GM12878 (cell line): ENCODE measurements at regions not wholly inside any gene's neighbourhood (a gene's known extent, or its start where the extent isn't known, plus 50 kb on each side); places are given as distances from the start of the nearest gene placed in this dataset.

Experiments
- CEBPB ChIP-seq, 2 experiments: fragments of 150-350 bp in 1 of 2; IDR thresholded peaks; 2 replicates each; pipeline ENCODE4 v1.6.1; 2012 to 2014; ENCODE audit warnings: low read depth in 2 of 2, low read length in 2 of 2, borderline replicate concordance in 1 of 2, inconsistent platforms in 1 of 2
- CREB1 ChIP-seq: IDR thresholded peaks from 2 replicates; pipeline ENCODE4 v1.6.1; 2012; ENCODE audit warnings: low read depth, mild to moderate bottlenecking, inconsistent platforms
- CTCF ChIP-seq, 3 experiments: IDR thresholded peaks in 2 of 3; conservative IDR thresholded peaks in 1 of 3; 2 replicates each; pipeline ENCODE4 v1.5.1; 2011; ENCODE audit warnings: low read depth in 3 of 3, low read length in 3 of 3, mild to moderate bottlenecking in 3 of 3, control low read depth in 2 of 3, moderate library complexity in 2 of 3, inconsistent platforms in 1 of 3, mixed read lengths in 1 of 3; ENCODE audit not compliant: control insufficient read depth in 2 of 3, insufficient read depth in 1 of 3; ENCODE audit errors: extremely low read depth in 1 of 3
- EP300 ChIP-seq, 2 experiments: fragments of 150-350 bp in 1 of 2; IDR thresholded peaks; 2 replicates each; pipeline ENCODE4 v1.6.1; 2011 to 2012; ENCODE audit warnings: low read depth in 2 of 2, low read length in 2 of 2, borderline replicate concordance in 1 of 2, improper control_type of control experiment in 1 of 2, inconsistent platforms in 1 of 2; ENCODE audit not compliant: control insufficient read depth in 1 of 2
- GABPA ChIP-seq: IDR thresholded peaks from 2 replicates; pipeline ENCODE4 v1.6.1; 2014; ENCODE audit warnings: antibody characterized with exemption, low read depth, mild to moderate bottlenecking, inconsistent platforms
- NFYB ChIP-seq: IDR thresholded peaks from 2 replicates; pipeline ENCODE4 v1.6.1; 2011; ENCODE audit warnings: low read depth, mild to moderate bottlenecking, low read length, improper control_type of control experiment, moderate library complexity; ENCODE audit not compliant: insufficient read depth
- POLR2A ChIP-seq: IDR thresholded peaks from 2 replicates; pipeline ENCODE4 v1.6.1; 2011; ENCODE audit warnings: low read depth, mild to moderate bottlenecking, low read length
- POLR2AphosphoS5 ChIP-seq: IDR thresholded peaks from 2 replicates; pipeline ENCODE4 v1.6.1; 2011; ENCODE audit warnings: mild to moderate bottlenecking, low read length, inconsistent platforms
- RCOR1 ChIP-seq: conservative IDR thresholded peaks from 2 replicates; pipeline ENCODE4 v1.6.1; 2012; ENCODE audit warnings: low read depth, low read length, improper control_type of control experiment
- SREBF2 ChIP-seq: IDR thresholded peaks from 2 replicates; pipeline ENCODE4 v1.6.1; 2012; ENCODE audit warnings: mild to moderate bottlenecking, low read length
- ZNF274 ChIP-seq: IDR thresholded peaks from one replicate; pipeline ENCODE4 v1.8.0; 2011; ENCODE audit not compliant: insufficient read length, insufficient read depth
- ZNF384 ChIP-seq: IDR thresholded peaks from 2 replicates; pipeline ENCODE4 v1.6.1; 2012; ENCODE audit warnings: low read depth, mild to moderate bottlenecking, low read length, improper control_type of control experiment, borderline replicate concordance
- TF ChIP-seq, protein P1 (sequence below): IDR thresholded peaks from 2 replicates; pipeline ENCODE4 v1.6.1; 2011; ENCODE audit warnings: borderline replicate concordance, low read depth, mild to moderate bottlenecking, moderate library complexity, mixed read lengths, low read length; ENCODE audit not compliant: insufficient read depth; ENCODE audit errors: extremely low read length

DNA sequence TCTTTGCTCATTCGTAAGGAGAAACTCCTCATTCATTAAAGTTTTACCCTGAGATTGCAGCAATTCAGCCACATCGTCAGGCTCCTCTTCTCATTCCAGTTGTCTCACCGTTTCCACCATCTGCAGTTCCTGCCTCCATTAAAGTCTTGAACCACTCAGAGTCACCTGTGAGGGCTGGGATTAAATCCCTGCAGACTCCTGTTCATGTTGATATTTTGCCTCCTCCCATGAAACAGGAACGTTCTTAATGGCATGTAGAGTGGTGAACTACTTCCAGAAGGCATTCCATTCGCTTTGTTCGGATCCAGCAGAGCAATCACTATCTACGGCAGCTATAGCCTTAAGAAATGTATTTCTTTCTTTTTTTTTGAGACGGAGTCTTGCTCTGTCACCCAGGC is 96.5 kb upstream of the FAM20C start:
- TF ChIP-seq CTCF (IDR thresholded peaks at IDR 0.05 in 2 of 3, conservative IDR thresholded peaks at IDR 0.05 in 1 of 3; ENCODE audit: control insufficient read depth in 2 of 3, extremely low read depth in 1 of 3, insufficient read depth in 1 of 3, low read depth in 3 of 3, low read length in 3 of 3), result no peak
- TF ChIP-seq POLR2A, result no peak
- no peak for TF ChIP-seq GABPA
- TF ChIP-seq SREBF2, result no peak
- no peak for TF ChIP-seq ZNF384
- TF ChIP-seq RCOR1, result no peak
- no peak for TF ChIP-seq EP300 (IDR thresholded peaks at IDR 0.05; ENCODE audit: borderline replicate concordance in 1 of 2, control insufficient read depth in 1 of 2, low read depth in 2 of 2, low read length in 2 of 2)
- TF ChIP-seq, protein P1, sequence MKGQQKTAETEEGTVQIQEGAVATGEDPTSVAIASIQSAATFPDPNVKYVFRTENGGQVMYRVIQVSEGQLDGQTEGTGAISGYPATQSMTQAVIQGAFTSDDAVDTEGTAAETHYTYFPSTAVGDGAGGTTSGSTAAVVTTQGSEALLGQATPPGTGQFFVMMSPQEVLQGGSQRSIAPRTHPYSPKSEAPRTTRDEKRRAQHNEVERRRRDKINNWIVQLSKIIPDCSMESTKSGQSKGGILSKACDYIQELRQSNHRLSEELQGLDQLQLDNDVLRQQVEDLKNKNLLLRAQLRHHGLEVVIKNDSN, result no peak
- TF ChIP-seq NFYB, result no peak
- TF ChIP-seq CEBPB (IDR thresholded peaks at IDR 0.05; ENCODE audit: borderline replicate concordance in 1 of 2, low read depth in 2 of 2, low read length in 2 of 2), result no peak
- no peak for TF ChIP-seq POLR2AphosphoS5
- TF ChIP-seq CREB1, result no peak
- TF ChIP-seq ZNF274, result no peak
